CD4-positive, alpha-beta T cell treated with Interleukin-4 for 1 hour (primary cell): ENCODE measurements at regions not wholly inside any gene's neighbourhood (a gene's known extent, or its start where the extent isn't known, plus 50 kb on each side); places are given as distances from the start of the nearest gene placed in this dataset.

Source experiments
- DNase-seq, 2 donors: peaks; one replicate each; pipeline ENCODE4 v3.0.0-alpha.2; 2020 to 2022

DNA sequence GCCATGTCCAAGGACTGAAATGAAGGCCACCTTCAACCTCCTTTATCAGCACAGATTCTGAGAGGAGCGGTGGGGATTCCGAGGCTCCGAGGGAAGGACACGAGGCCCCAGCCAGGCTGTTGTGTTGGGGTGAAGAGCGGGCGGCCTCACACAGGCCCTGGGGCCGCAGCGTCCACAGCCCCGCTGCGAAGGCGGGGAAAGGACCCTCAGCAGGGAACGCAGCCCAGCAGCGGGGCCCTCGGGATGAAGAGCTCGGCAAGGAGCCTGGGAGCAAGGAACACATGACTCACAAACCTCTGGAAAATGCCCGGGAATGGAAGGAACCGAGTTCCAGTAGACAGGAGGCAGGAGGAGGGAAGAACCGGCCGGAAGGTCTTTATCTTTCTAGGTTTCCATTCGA is 227.2 kb downstream of the BRD1 start:
- no peak for DNase-seq

- DNase-seq: no peak
Measured at GRCh38 chr22:49599691-49600455, 227.8 kb downstream of the BRD1 start.

- DNase-seq: no peak
Measured at GRCh38 chr22:49599039-49599438, 228.6 kb downstream of the BRD1 start.

GRCh38 chr22:49598338-49598737 is 229.3 kb downstream of the BRD1 start:
- DNase-seq: no peak

- DNase-seq: no peak
Measured at GRCh38 chr22:49597428-49598039, 230.1 kb downstream of the BRD1 start.

DNA sequence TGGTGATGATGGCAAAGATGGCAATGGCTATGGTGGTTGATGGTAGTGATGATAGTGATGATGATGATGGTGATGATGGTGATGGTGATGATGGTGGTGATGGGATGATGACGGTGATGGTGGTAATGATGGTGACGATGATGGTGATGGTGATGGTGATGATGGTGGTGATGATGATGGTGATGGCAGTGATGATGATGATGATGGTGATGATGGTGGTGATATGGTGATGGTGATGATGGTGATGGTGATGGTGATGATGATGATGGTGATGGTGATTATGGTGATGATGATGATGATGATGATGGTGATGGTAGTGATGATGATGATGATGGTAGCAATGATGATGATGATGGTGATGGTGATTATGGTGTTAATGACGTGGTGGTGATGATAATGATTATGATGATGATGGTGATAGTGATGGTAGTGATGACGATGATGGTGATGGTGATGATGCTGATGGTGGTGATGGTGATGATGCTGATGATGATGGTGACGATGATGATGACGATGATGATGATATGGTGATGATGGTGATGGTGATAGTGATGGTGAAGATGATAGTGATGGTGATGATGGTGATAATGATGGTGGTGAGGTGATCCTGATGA is 232.1 kb downstream of the BRD1 start:
- no peak for DNase-seq

DNA sequence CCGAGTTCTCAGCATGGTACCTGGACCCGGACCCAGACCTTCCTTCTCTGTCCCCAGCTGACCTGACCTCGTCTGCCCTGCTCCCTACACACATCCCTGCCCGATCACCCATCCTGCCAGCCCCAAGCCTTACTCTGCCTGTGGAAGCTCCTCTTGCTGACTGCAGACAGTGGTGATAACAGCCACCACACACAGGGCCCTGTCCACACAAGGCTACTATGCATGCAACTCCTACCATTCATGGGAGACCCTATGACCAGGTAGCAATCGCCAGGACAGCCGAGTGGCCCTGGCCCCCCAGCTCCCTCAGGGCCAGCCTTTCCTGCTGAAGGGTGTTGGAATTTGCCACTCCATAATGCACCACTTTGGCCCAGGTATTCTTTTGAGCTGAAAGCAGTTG is 233.6 kb downstream of the BRD1 start:
- no peak for DNase-seq

GRCh38 chr22:49593509-49593908 is 234.2 kb downstream of the BRD1 start:
- DNase-seq: no peak

DNA sequence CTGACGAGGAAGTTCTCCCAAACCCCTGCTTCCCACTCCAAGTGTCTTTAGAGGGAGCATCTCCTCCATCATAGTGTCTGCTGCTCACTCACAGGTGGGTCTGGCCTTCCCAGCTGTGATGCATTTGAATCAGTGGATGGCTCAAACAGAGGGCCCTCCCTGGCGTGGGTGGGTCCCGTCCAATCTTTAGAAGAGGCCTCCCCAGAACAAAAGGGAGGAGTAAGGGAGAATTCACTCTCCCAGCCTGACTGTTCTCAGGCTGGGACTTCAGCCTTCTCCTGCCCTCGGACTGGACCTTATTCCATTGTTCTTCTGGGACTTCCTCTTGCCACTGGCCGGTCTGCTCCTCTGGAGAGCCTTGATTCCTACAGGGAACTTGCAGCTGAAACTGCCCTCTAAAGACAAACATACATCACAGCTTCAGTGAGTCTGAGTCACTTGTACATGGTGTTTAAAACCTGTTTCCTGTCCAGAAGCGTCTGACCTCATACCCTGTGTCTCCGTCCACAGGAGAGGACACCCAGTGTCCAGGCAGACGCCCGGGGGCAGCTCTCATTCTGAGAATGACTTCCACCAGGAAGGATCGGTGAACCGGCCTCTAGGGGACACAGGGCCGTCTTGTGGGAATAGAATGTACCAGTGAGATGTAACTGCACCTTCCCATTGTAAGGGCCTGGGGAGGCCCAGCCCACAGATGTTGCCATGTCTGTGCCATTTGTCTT is 234.7 kb downstream of the BRD1 start:
- DNase-seq: no peak

DNA sequence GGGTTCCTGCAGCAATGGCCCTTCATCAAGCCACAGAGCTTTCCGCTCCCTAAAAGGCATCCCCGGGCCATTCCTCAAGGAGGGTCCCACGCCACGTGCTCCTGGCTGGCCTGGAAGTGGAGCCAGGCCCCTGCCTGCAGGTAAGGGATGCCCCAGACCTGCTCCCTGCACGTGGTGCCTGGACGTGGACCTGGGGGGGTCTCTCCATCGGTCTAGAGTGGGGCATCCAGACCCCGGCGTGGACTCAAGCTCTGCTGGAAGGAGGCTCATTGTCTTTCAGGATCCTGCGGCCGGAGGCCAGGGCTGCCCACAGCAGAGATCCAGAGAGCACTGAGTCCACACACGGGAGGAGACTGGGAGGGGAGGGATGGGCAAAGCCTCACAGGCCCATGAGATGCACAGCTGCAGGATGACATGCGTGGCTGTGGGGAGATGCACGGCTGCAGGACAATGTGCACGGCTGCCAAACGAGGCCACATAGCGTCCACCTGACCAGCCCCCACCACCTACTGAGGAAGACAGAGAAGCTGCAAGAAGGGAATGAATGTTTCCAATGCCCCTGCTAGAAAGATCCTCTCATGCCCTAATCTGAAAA is 236.7 kb downstream of the BRD1 start:
- no peak for DNase-seq

- DNase-seq: no peak
Measured at GRCh38 chr22:49590381-49590780, 237.3 kb downstream of the BRD1 start.

- no peak for DNase-seq
Measured at GRCh38 chr22:49589811-49590210, 237.9 kb downstream of the BRD1 start.

DNA sequence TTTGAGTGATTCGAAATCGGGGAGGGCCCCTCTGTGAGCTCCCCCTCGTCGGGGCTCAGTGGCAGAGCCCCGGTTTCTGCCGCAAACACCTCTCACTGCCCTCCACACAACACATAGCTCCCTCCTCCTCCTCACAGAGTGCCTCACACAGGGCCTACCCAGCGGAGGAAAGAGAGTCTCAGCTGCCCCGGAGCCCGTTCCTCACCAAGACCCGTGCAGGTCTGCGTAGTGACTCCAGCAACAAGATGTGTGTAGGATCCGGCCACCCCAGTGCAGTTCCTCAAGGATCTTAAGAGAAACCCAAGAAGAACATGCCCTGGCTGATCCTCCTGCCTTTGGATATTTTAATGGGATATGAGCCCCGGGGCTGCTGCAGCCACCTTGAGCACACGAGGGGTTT is 238.4 kb downstream of the BRD1 start:
- DNase-seq: no peak

- no peak for DNase-seq
Measured at GRCh38 chr22:49588739-49589138, 238.9 kb downstream of the BRD1 start.

GRCh38 chr22:49587987-49588386 is 239.7 kb downstream of the BRD1 start:
- DNase-seq: no peak

DNA sequence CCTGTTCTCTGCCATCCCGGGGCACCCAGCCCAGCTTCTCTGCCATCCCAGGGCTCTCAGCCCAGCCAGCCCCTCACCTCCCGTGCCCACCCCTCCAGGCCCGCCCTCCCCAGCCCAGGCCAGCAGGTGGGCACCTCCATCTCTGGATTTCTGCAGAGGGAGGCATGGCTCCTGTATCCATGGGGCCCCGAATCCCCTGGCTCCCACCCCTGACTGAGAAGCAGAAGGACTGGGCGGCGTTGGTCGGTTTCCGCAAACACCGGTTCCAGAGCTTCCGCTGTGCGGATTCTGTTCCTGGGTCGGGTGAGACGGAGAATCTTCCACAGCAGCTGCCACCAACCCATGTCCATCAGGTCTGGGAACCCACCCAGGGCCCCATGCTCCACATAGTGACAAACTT is 240.3 kb downstream of the BRD1 start:
- no peak for DNase-seq

DNA sequence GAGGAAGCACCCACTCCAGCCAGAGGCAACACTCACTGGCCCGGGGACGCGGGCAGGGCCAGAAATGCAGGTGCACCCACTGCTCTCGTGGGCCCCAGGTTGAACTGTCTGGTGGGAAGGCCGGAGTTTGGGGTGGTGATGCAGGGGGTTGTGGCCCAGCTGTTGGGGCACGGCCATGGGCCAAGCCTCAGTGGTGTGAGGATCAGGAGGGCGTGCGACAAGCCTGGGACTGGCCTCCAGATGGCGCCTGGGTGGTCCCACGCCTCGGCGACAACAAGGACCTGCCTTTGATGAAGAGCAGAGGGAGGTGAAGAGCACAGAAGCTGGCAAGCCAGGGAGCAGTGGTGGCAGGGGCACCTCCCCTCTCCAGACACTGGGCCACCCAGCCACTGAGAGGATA is 240.8 kb downstream of the BRD1 start:
- no peak for DNase-seq

DNA sequence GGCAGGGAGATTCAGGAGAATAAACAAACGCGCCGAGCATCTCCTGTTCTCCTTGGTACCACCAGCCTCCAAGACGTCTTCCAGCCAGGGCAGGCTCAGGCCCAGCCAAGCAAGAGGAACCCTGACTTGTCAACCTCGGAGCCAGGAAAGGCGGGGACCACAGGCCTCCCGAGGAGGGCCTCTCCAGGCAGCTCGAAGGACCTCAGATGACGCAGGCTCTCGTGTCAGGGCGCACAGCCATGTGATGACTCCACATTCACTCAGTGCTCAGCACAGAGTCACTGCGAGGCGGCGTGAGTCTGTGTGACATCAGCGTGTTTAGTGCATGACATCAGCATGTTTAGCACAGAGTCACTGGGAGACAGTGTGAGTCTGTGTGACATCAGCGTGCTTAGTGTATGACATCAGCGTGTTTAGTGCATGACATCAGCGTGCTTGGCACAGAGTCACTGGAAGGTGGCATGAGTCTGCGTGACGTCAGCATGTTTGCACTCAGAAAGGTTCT is 241.4 kb downstream of the BRD1 start:
- DNase-seq: no peak

GRCh38 chr22:49585461-49586243 is 242.0 kb downstream of the BRD1 start:
- DNase-seq: no peak

DNA sequence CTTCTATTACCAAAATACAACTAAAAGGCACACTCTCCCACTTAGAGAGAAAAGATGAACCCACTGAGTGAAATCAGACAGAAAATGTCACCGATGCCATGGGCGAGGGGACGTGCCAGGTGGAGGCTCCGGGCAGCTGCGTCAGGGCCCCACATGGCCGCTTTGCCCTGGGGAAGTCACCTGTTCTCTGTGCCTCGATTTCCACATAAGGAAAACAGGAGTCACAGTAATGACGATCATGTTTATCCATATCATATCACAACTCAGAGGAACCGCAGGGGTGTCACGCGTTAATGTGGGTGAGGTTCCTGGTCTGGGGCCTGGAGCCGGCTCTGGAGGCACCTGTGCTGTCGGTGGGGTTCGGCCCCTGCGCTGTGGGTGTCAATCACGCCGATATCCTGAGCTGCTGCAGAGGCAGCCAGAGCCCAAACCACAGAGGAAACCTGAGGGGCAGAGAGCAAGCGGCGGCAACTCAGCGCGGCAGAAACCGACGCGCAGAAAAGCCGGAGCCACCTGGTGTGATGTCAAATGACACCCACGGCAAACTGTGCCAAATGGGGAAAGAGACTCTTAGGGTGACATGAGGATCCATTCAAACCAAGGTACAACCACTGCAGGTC is 243.7 kb downstream of the BRD1 start:
- no peak for DNase-seq

GRCh38 chr22:49583341-49583740 is 244.3 kb downstream of the BRD1 start:
- no peak for DNase-seq

- DNase-seq: no peak
Measured at GRCh38 chr22:49582678-49583077, 245.0 kb downstream of the BRD1 start.
